LNCaP clone FGC (cell line): ENCODE measurements at regions not wholly inside any gene's neighbourhood (a gene's known extent, or its start where the extent isn't known, plus 50 kb on each side); places are given as distances from the start of the nearest gene placed in this dataset.
"Not testable (repeated sequence)": the region's sequence is repeated elsewhere in the genome, so short reads cannot be mapped to it uniquely, and the experiment has no call there.

ENCODE experiments used
- DNase-seq: peaks from one replicate; pipeline ENCODE4 v3.0.0-alpha.2; 2011; ENCODE audit warnings: low read depth
- H3K4me3 ChIP-seq: 2 replicates; pipeline ENCODE4 v1.5.1; 2011; ENCODE audit warnings: mild to moderate bottlenecking, low read depth, low read length, control low read depth
- TF ChIP-seq, protein P1 (sequence below): IDR thresholded peaks from 2 replicates; pipeline ENCODE4 v1.5.1; 2012; ENCODE audit warnings: mild to moderate bottlenecking; ENCODE audit not compliant: control insufficient read depth, insufficient read depth; ENCODE audit errors: extremely low read depth

DNA sequence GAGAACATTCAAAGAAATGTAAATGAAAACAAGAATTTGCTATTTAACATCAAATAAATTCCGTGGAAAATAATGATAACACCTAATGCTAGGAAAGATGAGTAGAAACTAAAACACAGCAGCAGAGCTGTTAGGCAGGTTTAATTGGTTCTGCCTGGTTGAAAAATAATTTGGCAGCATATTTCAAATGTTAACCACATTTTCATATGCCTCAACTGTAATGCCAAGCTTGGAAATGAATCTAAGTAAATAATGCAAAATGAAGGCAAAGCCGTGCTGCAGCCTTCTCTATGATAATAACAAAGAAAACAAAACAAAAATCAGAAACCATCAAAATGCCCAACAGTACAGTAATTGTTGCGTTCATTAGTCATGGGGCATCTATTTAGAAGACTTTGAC lies 79.9 kb upstream of the MSX2 start:
- no peak overlapping the region for H3K4me3 ChIP-seq
- TF ChIP-seq, protein P1, sequence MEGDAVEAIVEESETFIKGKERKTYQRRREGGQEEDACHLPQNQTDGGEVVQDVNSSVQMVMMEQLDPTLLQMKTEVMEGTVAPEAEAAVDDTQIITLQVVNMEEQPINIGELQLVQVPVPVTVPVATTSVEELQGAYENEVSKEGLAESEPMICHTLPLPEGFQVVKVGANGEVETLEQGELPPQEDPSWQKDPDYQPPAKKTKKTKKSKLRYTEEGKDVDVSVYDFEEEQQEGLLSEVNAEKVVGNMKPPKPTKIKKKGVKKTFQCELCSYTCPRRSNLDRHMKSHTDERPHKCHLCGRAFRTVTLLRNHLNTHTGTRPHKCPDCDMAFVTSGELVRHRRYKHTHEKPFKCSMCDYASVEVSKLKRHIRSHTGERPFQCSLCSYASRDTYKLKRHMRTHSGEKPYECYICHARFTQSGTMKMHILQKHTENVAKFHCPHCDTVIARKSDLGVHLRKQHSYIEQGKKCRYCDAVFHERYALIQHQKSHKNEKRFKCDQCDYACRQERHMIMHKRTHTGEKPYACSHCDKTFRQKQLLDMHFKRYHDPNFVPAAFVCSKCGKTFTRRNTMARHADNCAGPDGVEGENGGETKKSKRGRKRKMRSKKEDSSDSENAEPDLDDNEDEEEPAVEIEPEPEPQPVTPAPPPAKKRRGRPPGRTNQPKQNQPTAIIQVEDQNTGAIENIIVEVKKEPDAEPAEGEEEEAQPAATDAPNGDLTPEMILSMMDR: no peak
- DNase-seq: no peak

- H3K4me3 ChIP-seq: no peak overlapping the region
- TF ChIP-seq, protein P1: no peak
- no peak for DNase-seq
These were observed 79.5 kb upstream of the MSX2 start for GRCh38 chr5:174644923-174645322.

GRCh38 chr5:174645677-174646076 lies 78.7 kb upstream of the MSX2 start:
- H3K4me3 ChIP-seq: no peak overlapping the region
- TF ChIP-seq, protein P1: no peak
- DNase-seq: no peak

DNA sequence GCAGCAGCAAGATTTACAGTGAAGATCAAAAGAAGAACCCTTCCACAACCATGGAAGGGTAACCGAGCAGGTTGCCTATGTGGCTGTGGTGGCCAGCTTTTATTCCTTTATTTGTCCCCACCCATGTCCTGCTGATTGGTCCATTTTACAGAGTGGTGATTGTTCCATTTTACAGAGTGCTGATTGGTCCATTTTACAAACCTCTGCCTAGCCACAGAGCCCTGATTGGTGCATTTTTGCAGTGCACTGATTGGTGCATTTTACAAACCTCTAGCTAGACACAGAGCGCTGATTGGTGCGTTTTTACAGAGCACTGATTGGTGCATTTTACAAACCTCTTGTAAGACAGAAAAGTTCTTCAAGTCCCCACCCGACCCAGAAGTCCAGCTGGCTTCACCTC lies 75.8 kb upstream of the MSX2 start:
- DNase-seq, H3K4me3 ChIP-seq: not testable (repeated sequence)

DNA sequence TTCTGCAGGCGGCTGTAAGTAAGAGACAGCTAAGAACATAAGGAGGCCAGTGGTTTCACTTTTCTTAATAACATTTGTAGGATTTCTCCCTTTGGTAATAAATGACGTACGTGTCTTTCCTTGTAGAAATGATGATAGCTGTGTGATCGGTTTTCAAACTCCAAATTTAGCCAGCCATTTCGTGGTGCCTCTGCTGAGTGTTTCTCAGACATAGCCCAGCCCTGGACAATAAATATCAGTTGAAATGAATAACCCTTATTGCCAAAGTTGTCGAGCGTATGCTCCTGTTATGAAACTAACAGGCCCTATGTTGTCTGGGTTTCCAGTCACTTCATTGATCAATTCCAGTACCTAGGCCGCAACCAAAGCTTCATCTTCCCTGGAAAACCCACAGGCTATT lies 75.0 kb upstream of the MSX2 start:
- no peak for DNase-seq
- TF ChIP-seq, protein P1: no peak
- H3K4me3 ChIP-seq: no peak overlapping the region

DNA sequence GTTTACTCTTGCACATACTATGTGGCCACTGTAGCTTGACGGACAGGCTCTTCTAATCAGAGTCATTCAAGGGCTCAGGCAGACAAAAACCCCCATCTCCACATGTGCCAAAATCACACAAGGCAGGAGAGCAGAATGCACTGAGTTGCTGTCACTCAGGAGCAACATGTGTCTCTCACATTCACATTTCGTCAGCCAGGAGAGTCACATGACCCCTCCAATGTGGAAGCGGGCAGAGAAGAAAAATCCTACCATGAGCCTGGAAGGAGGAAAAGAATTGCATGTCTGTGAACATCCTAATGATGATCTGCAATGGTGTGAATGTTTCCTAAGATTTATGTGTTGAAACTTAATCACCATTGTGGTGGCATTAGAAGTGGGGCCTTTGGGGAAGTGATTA lies 69.9 kb upstream of the MSX2 start:
- no peak for DNase-seq
- TF ChIP-seq, protein P1: no peak

GRCh38 chr5:174655351-174655750 lies 69.0 kb upstream of the MSX2 start:
- no peak overlapping the region for H3K4me3 ChIP-seq
- peak; percentile 6 for DNase-seq
- TF ChIP-seq, protein P1: no peak

More for the DNA sequence above, 69.9 kb upstream of the MSX2 start:
- H3K4me3 ChIP-seq: no peak overlapping the region
